WTC11 (cell line): ENCODE measurements at regions not wholly inside any gene's neighbourhood (a gene's known extent, or its start where the extent isn't known, plus 50 kb on each side); places are given as distances from the start of the nearest gene placed in this dataset.

ENCODE experiments used
- ATAC-seq: fragments of 200-7000 bp; cut with Tn5 transposase; 2 replicates; pipeline ENCODE4 v1.10.0; 2021; ENCODE audit warnings: mild to moderate bottlenecking, moderate library complexity
- CTCF ChIA-PET: fragments of 300-600 bp; sonication (Branson Sonifier 250); formaldehyde crosslinking; loops from one replicate; lab custom pipeline; 2021; ENCODE audit warnings: antibody characterized with exemption; lab: Charles Lee
- POLR2A ChIA-PET: fragments of 350-600 bp; sonication (Branson Sonifier 250); formaldehyde crosslinking; loops from one replicate; lab custom pipeline; 2021; ENCODE audit warnings: antibody characterized with exemption; lab: Charles Lee
- DNase-seq: peaks from one replicate; pipeline ENCODE4 v3.0.0; 2021; ENCODE audit warnings: low spot score
- H3K27ac Mint-ChIP-seq: 2 replicates; pipeline ENCODE4 v1.8.0; 2021; ENCODE audit warnings: mixed read lengths
- H3K27me3 Mint-ChIP-seq: 2 replicates; pipeline ENCODE4 v1.8.0; 2021; ENCODE audit warnings: low read depth, mild to moderate bottlenecking, moderate library complexity, mixed read lengths
- H3K36me3 Mint-ChIP-seq: 2 replicates; pipeline ENCODE4 v1.8.0; 2021; ENCODE audit warnings: mixed read lengths
- H3K4me1 Mint-ChIP-seq: 2 replicates; pipeline ENCODE4 v1.8.0; 2022; ENCODE audit warnings: mixed read lengths
- H3K4me3 Mint-ChIP-seq: 2 replicates; pipeline ENCODE4 v1.8.0; 2021; ENCODE audit warnings: mild to moderate bottlenecking, moderate library complexity, mixed read lengths
- H3K9me3 Mint-ChIP-seq: 2 replicates; pipeline ENCODE4 v1.8.0; 2021; ENCODE audit warnings: mixed read lengths
- CBFB ChIP-seq: sonication (generic); formaldehyde crosslinking; IDR thresholded peaks from 2 replicates; pipeline ENCODE4 v1.8.1; 2022; ENCODE audit warnings: mild to moderate bottlenecking, low read depth, missing genetic modification reagents
- ELF4 ChIP-seq: sonication (generic); formaldehyde crosslinking; IDR thresholded peaks from 2 replicates; pipeline ENCODE4 v1.8.1; 2022; ENCODE audit warnings: low read depth, mild to moderate bottlenecking, moderate library complexity, missing genetic modification reagents
- EMX1 ChIP-seq: fragments of 250-450 bp; sonication (Bioruptor Pico); IDR thresholded peaks from 2 replicates; pipeline ENCODE4 v1.8.0; 2021; ENCODE audit warnings: mild to moderate bottlenecking
- IRF1 ChIP-seq: sonication (generic); formaldehyde crosslinking; IDR thresholded peaks from 2 replicates; pipeline ENCODE4 v1.8.0; 2023; ENCODE audit warnings: missing genetic modification reagents
- KAT7 ChIP-seq: sonication (generic); formaldehyde crosslinking; IDR thresholded peaks from 2 replicates; pipeline ENCODE4 v1.8.1; 2023; ENCODE audit warnings: missing genetic modification reagents, mild to moderate bottlenecking, borderline replicate concordance
- MLX ChIP-seq: sonication (generic); formaldehyde crosslinking; IDR thresholded peaks from 2 replicates; pipeline ENCODE4 v1.8.1; 2023; ENCODE audit warnings: mild to moderate bottlenecking, missing genetic modification reagents, moderate library complexity
- NR2C2 ChIP-seq: sonication (generic); formaldehyde crosslinking; IDR thresholded peaks from 2 replicates; pipeline ENCODE4 v1.8.0; 2022; ENCODE audit warnings: mild to moderate bottlenecking, missing genetic modification reagents
- PRRX2 ChIP-seq: fragments of 250-450 bp; sonication (Bioruptor Pico); IDR thresholded peaks from 2 replicates; pipeline ENCODE4 v1.8.0; 2021; ENCODE audit warnings: mild to moderate bottlenecking
- RELA ChIP-seq: sonication (generic); formaldehyde crosslinking; IDR thresholded peaks from 2 replicates; pipeline ENCODE4 v1.8.1; 2022; ENCODE audit warnings: missing genetic modification reagents, mild to moderate bottlenecking, borderline replicate concordance
- SP1 ChIP-seq: sonication (generic); formaldehyde crosslinking; conservative IDR thresholded peaks from 2 replicates; pipeline ENCODE4 v1.8.1; 2022; ENCODE audit warnings: missing genetic modification reagents
- STAT6 ChIP-seq: sonication (generic); formaldehyde crosslinking; conservative IDR thresholded peaks from 2 replicates; pipeline ENCODE4 v1.8.1; 2023; ENCODE audit warnings: mild to moderate bottlenecking, low read depth, missing genetic modification reagents, moderate library complexity
- TEAD4 ChIP-seq: sonication (generic); formaldehyde crosslinking; IDR thresholded peaks from 2 replicates; pipeline ENCODE4 v1.8.0; 2022; ENCODE audit warnings: mild to moderate bottlenecking, missing genetic modification reagents
- TP53 ChIP-seq: sonication (generic); formaldehyde crosslinking; IDR thresholded peaks from 2 replicates; pipeline ENCODE4 v1.8.1; 2023; ENCODE audit warnings: mild to moderate bottlenecking, missing genetic modification reagents
- USF2 ChIP-seq: sonication (generic); formaldehyde crosslinking; IDR thresholded peaks from 2 replicates; pipeline ENCODE4 v1.8.1; 2023; ENCODE audit warnings: mild to moderate bottlenecking, missing genetic modification reagents, moderate library complexity
- ZBTB21 ChIP-seq: sonication (generic); formaldehyde crosslinking; IDR thresholded peaks from 2 replicates; pipeline ENCODE4 v1.8.1; 2023; ENCODE audit warnings: mild to moderate bottlenecking, missing genetic modification reagents, borderline replicate concordance
- ZNF219 ChIP-seq: sonication (generic); formaldehyde crosslinking; IDR thresholded peaks from 2 replicates; pipeline ENCODE4 v1.8.0; 2023; ENCODE audit warnings: missing genetic modification reagents, mild to moderate bottlenecking, borderline replicate concordance
- ZNF396 ChIP-seq: fragments of 250-450 bp; sonication (Bioruptor Pico); IDR thresholded peaks from 2 replicates; pipeline ENCODE4 v1.8.0; 2021; ENCODE audit warnings: mild to moderate bottlenecking, moderate library complexity, borderline replicate concordance
- ZNF416 ChIP-seq: fragments of 250-450 bp; sonication (Bioruptor Pico); IDR thresholded peaks from 2 replicates; pipeline ENCODE4 v1.9.0; 2021; ENCODE audit warnings: mild to moderate bottlenecking, inconsistent platforms
- ZSCAN18 ChIP-seq: fragments of 250-450 bp; sonication (Bioruptor Pico); IDR thresholded peaks from 2 replicates; pipeline ENCODE4 v2.1.2; 2022; ENCODE audit warnings: mild to moderate bottlenecking, moderate library complexity
- TF ChIP-seq, protein P1 (sequence below): fragments of 250-450 bp; sonication (Bioruptor Pico); IDR thresholded peaks from 2 replicates; pipeline ENCODE4 v1.9.0; 2021; ENCODE audit warnings: mild to moderate bottlenecking
- TF ChIP-seq, protein P2 (sequence below): sonication (generic); formaldehyde crosslinking; IDR thresholded peaks from 2 replicates; pipeline ENCODE4 v1.8.1; 2023; ENCODE audit warnings: mild to moderate bottlenecking, moderate library complexity, missing genetic modification reagents
- TF ChIP-seq, protein P3 (sequence below): sonication (generic); formaldehyde crosslinking; IDR thresholded peaks from 2 replicates; pipeline ENCODE4 v1.8.1; 2022; ENCODE audit warnings: missing genetic modification reagents, borderline replicate concordance
- TF ChIP-seq, protein P4 (sequence below): sonication (generic); formaldehyde crosslinking; IDR thresholded peaks from 2 replicates; pipeline ENCODE4 v1.8.0; 2022; ENCODE audit warnings: mild to moderate bottlenecking, missing genetic modification reagents
- TF ChIP-seq, protein P5 (sequence below): sonication (generic); formaldehyde crosslinking; IDR thresholded peaks from 2 replicates; pipeline ENCODE4 v1.8.1; 2022; ENCODE audit warnings: mild to moderate bottlenecking, moderate library complexity, missing genetic modification reagents

DNA sequence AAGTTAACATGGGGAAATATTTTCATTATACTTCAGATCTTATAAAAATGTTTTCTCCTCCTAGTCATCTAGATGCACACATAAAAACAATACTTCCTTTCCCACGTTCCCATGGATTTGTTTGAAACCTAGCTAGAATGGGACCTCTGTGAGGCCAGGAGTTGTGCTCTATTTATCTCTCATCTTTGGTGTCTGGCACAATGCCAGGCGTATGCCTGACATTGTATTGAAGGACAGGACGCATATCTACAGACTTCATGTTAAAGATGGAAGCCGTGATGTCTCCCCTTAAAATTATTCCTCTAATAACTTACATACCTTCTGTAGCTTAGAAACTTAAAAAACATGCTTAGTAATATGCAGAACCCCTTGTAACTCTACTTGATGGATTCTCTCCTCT lies 394.5 kb upstream of the FAT1 start:
- CTCF ChIA-PET: no interaction called here

GRCh38 chr4:187118602-187119120 lies 395.0 kb upstream of the FAT1 start:
- no peaks in the 10 kb centered on the region for H3K4me1 Mint-ChIP-seq
- H3K27me3 Mint-ChIP-seq: no peaks in the 10 kb centered on the region
- no peak for ATAC-seq
- no peak for DNase-seq
- ChIA-PET CTCF (no interaction called here), POLR2A (no interaction called here)
- no peaks in the 10 kb centered on the region for H3K36me3 Mint-ChIP-seq
- no peak overlapping the region for H3K27ac Mint-ChIP-seq
- H3K9me3 Mint-ChIP-seq: no peaks in the 10 kb centered on the region
- H3K4me3 Mint-ChIP-seq: no peak overlapping the region
- TF ChIP-seq ZNF396 (no peak), PRRX2 (CRISPR knock-in tag) (no peak), NR2C2 (no peak), ZSCAN18 (CRISPR knock-in tag) (no peak), ZBTB21 (CRISPR knock-in tag) (no peak), IRF1 (CRISPR knock-in tag) (no peak), USF2 (no peak), MLX (CRISPR knock-in tag) (no peak), SP1 (CRISPR knock-in tag) (no peak)
- TF ChIP-seq, protein P1, sequence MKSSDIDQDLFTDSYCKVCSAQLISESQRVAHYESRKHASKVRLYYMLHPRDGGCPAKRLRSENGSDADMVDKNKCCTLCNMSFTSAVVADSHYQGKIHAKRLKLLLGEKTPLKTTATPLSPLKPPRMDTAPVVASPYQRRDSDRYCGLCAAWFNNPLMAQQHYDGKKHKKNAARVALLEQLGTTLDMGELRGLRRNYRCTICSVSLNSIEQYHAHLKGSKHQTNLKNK (CRISPR knock-in tag): no peak

More for the DNA sequence above, 394.5 kb upstream of the FAT1 start:
- ATAC-seq (no peak), DNase-seq (no peak)
- H3K9me3 Mint-ChIP-seq: no peaks in the 10 kb centered on the region
- TF ChIP-seq ELF4 (CRISPR knock-in tag) (no peak), CBFB (CRISPR knock-in tag) (no peak), EMX1 (CRISPR knock-in tag) (no peak), KAT7 (CRISPR knock-in tag) (no peak), TP53 (no peak), STAT6 (CRISPR knock-in tag) (no peak), PRRX2 (CRISPR knock-in tag) (no peak), ZNF219 (CRISPR knock-in tag) (no peak), TEAD4 (no peak), NR2C2 (no peak), ZNF416 (no peak), RELA (CRISPR knock-in tag) (no peak)
- TF ChIP-seq, protein P2, sequence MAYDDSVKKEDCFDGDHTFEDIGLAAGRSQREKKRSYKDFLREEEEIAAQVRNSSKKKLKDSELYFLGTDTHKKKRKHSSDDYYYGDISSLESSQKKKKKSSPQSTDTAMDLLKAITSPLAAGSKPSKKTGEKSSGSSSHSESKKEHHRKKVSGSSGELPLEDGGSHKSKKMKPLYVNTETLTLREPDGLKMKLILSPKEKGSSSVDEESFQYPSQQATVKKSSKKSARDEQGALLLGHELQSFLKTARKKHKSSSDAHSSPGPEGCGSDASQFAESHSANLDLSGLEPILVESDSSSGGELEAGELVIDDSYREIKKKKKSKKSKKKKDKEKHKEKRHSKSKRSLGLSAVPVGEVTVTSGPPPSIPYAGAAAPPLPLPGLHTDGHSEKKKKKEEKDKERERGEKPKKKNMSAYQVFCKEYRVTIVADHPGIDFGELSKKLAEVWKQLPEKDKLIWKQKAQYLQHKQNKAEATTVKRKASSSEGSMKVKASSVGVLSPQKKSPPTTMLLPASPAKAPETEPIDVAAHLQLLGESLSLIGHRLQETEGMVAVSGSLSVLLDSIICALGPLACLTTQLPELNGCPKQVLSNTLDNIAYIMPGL (CRISPR knock-in tag): no peak
- TF ChIP-seq, protein P3, sequence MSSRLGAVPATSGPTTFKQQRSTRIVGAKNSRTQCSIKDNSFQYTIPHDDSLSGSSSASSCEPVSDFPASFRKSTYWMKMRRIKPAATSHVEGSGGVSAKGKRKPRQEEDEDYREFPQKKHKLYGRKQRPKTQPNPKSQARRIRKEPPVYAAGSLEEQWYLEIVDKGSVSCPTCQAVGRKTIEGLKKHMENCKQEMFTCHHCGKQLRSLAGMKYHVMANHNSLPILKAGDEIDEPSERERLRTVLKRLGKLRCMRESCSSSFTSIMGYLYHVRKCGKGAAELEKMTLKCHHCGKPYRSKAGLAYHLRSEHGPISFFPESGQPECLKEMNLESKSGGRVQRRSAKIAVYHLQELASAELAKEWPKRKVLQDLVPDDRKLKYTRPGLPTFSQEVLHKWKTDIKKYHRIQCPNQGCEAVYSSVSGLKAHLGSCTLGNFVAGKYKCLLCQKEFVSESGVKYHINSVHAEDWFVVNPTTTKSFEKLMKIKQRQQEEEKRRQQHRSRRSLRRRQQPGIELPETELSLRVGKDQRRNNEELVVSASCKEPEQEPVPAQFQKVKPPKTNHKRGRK: no peak
- TF ChIP-seq, protein P4, sequence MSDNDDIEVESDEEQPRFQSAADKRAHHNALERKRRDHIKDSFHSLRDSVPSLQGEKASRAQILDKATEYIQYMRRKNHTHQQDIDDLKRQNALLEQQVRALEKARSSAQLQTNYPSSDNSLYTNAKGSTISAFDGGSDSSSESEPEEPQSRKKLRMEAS (CRISPR knock-in tag): no peak
- TF ChIP-seq, protein P5, sequence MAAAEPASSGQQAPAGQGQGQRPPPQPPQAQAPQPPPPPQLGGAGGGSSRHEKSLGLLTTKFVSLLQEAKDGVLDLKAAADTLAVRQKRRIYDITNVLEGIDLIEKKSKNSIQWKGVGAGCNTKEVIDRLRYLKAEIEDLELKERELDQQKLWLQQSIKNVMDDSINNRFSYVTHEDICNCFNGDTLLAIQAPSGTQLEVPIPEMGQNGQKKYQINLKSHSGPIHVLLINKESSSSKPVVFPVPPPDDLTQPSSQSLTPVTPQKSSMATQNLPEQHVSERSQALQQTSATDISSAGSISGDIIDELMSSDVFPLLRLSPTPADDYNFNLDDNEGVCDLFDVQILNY (CRISPR knock-in tag): no peak
- H3K36me3 Mint-ChIP-seq: no peaks in the 10 kb centered on the region
- no peak overlapping the region for H3K27ac Mint-ChIP-seq
- H3K27me3 Mint-ChIP-seq: no peaks in the 10 kb centered on the region
- no peaks in the 10 kb centered on the region for H3K4me1 Mint-ChIP-seq
- no peak overlapping the region for H3K4me3 Mint-ChIP-seq
- POLR2A ChIA-PET: no interaction called here
